GM03348 (cell line): ENCODE measurements at regions not wholly inside any gene's neighbourhood (a gene's known extent, or its start where the extent isn't known, plus 50 kb on each side); places are given as distances from the start of the nearest gene placed in this dataset.
"Not testable (repeated sequence)": the region's sequence is repeated elsewhere in the genome, so short reads cannot be mapped to it uniquely, and the experiment has no call there.

ENCODE experiments used
- DNase-seq: peaks from one replicate; pipeline ENCODE4 v3.0.0; 2012; ENCODE audit warnings: low spot score

DNA sequence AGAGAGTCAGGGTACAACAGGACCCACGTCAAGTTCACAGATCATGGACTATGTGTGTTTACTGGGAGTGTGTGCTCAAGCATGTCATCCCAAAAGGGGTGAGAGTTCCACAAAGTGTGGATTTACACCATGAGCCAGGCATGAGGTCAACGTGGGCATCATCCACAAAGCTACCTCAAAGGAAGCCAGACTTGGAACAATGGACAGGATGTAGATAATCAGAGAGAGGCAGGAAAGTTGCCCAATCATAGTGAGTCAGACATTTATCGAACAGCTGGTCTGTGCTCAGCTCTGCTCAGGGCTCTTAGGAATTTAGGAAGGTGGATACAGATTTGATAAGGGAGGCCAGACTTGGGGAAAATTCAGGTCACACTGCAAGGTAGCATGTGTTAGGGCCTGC is 317.2 kb upstream of the CDYL start:
- peak; percentile 81 for DNase-seq

GRCh38 chr6:4451718-4452117 is 316.3 kb upstream of the ECI2 start:
- no peak for DNase-seq

DNA sequence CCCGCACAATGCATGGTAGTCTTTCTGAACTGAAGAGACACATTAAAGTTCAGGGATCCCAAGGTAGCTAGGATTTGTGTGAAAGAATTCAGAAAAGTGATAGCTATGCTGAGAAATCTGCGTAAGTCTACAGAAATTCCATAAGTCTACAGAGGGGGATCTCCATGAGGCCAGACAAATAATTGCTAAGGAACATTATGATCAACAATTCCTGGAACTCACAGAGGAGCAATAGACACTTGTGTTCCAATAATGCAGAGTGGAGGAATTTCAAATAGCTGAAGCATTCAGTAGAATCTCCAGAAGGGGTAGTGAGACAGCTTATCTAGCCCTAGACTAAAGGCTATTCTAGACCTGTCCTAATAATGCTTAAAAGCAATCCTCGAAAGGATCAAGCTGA is 315.7 kb upstream of the ECI2 start:
- DNase-seq: no peak

- no peak for DNase-seq
Measured at GRCh38 chr6:4450237-4450636, 314.9 kb upstream of the ECI2 start.

DNA sequence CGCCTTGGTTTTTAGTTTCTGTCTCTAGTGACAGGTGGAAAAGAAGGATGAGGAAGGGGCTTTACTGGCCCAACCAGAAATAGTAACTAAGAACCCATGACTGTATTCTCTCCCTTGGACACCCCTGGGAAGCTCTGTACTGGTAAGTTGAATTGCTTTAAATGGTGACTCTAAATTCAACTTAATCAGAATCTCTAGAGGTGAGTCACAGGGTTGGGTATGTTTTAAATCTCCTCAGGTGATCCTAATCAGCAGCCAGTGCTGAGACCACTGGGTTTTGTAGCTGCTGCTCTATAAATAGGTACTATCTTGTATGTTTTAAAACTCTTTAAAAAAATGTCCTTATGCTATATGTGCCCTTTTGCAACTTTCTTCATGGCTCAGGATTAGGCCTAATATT is 314.0 kb upstream of the ECI2 start:
- no peak for DNase-seq

DNA sequence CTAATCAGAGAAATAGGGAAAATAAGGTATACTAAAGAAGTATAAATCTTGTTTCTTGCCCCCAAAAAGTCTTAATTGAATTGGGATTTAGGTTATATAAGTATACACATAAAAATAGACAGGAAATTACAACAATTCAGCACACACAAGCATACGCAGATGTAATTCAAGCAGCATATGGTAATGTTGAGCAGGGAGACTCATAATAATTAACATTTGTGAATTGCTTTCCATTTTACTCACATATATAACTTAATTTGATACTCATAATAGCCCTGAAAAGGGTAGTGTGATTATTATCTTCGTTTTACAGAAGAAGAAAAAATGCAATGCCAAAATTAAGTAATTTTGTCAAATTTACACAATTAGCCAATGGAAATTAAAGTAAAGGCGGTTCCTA is 313.5 kb upstream of the ECI2 start:
- no peak for DNase-seq

GRCh38 chr6:4447639-4448330 is 312.4 kb upstream of the ECI2 start:
- no peak for DNase-seq

DNA sequence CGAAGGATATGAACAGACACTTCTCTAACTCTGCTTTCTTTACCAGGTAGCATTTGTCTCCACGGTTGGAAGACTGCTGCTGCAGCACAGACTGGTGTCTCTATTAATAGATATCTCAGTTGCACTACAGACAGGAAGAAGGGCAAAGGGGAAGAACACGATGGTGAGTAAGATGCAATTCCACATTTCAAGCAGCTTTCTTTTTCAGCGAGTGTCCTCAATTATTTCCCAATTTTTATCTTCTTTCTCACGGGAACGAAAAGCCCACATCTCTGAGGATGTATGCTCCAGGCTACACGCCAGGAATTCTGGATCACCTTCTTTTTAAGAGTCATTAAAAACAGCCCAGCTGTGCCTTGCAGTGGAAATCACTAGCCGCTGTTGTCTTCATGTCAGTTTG is 311.6 kb upstream of the ECI2 start:
- DNase-seq: peak; percentile 40

DNA sequence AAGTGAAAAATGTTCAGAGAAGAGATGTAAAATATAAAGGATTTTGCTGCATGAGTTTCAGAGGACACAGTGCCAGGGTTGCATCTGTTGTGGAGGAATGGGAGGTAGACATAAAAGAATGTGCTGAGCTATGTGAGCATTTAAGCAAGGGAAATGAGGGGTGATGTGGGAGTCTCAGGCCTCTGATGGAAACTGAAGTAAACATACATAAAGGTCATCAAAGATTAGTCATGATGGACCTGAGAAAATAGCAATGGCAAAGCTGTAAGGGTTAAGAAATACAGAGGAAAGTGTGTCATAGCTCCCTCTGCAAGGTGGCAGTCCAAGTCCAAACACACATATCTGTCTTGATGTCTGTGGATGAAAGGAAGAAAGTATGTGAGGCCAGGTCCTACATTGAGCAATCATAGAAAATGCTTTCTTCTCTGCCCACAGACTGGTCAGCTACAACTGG is 306.6 kb upstream of the ECI2 start:
- peak; percentile 52 for DNase-seq

GRCh38 chr6:4439159-4439558 is 303.8 kb upstream of the ECI2 start:
- DNase-seq: no peak

GRCh38 chr6:4437342-4437741 is 302.0 kb upstream of the ECI2 start:
- no peak for DNase-seq

- DNase-seq: no peak
Measured at GRCh38 chr6:4435981-4436445, 300.6 kb upstream of the ECI2 start.

DNA sequence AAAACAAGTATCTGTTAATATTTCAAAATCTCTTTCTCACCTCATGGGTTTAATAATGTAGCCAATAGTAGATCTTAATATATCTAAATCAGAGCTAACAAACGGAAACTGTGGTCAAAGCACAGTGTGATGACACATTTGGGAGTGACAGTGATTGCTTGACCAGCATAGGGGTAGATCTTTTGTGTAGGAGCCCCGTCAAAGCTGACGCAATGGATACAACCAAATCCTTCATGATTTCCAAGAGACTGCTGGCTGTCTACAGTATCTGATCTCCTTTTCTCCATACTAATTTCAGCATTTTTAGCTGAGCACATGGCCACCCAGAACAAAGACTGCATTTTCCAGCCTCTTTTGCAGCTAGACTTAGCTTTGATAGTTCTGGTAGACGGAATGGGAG is 299.3 kb upstream of the ECI2 start:
- DNase-seq: no peak

GRCh38 chr6:4433199-4433598 is 297.8 kb upstream of the ECI2 start:
- no peak for DNase-seq

DNA sequence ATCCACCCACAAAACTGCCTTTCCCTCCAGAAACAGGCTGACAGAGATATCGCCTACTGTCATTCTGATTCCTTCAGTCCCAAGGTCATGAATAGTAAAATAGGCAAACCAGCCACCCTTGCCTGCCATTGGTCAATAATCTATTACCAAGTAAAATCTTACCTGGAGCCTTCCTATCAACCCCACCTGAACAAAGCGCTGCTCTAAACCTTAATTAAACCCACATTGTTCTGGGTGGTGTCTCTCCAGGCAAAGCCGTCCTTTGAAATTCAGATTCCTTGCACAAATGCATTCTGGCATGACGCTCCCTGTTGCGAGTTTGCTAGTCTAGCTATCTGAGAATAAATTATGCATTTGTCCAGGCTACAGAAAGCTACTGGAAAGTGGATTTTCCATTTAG is 291.6 kb upstream of the ECI2 start:
- no peak for DNase-seq

- no peak for DNase-seq
Measured at GRCh38 chr6:4421837-4422236, 286.5 kb upstream of the ECI2 start.

- no peak for DNase-seq
Measured at GRCh38 chr6:4420160-4420865, 284.9 kb upstream of the ECI2 start.

- DNase-seq: no peak
Measured at GRCh38 chr6:4415549-4415948, 280.2 kb upstream of the ECI2 start.

GRCh38 chr6:4414078-4414477 is 278.7 kb upstream of the ECI2 start:
- DNase-seq: not testable (repeated sequence)

DNA sequence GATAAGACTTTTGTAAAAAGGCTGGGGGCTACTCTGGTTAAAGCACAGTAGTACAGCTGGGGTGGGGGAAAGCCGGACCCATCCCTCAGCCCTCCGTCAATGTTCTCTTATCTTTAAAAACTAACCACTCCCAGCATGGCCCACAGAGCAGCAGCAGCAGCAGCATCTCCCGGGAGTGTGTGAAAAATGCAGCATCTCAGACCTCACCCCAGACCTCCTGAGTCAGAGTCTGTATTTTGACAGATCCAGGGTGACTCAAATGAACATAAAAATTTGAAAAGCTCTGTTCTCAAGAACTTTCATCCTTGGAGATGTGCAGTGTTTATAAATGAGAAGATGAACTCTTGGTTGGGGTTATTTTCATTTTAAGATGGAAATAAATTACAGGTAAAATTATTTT is 277.7 kb upstream of the ECI2 start:
- DNase-seq: peak; percentile 78

- DNase-seq: no peak
Measured at GRCh38 chr6:4412488-4412887, 277.1 kb upstream of the ECI2 start.

- DNase-seq: no peak
Measured at GRCh38 chr6:4412077-4412476, 276.7 kb upstream of the ECI2 start.

DNA sequence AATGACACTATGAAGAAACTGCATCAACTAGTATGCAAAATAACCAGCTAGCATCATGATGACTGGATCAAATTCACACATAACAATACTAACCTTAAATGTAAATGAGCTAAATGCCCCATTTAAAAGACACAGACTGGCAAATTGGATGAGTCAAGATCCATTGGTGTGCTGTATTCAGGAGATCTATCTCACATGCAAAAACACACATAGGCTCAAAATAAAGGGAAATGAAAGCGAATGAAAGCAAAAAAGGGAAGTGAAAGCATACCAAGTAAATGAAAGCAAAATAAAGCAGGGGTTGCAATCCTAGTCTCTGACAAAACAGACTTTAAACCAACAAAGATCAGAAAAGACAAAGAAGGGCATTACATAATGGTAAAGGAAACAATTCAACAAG is 272.3 kb upstream of the ECI2 start:
- DNase-seq: not testable (repeated sequence)
